Ascending aorta (tissue), 2 donors: ENCODE measurements at regions not wholly inside any gene's neighbourhood (a gene's known extent, or its start where the extent isn't known, plus 50 kb on each side); places are given as distances from the start of the nearest gene placed in this dataset.
A peak's percentile ranks its signal among the peaks of the same experiment; 100 is the strongest.

Source experiments
- DNase-seq, 2 donors: peaks; one replicate each; pipeline ENCODE4 v3.0.0-alpha.2; 2019; ENCODE audit warnings: low spot score in 2 of 2
- H3K27ac ChIP-seq, 2 donors: fragments of 200-600 bp; sonication (generic); one replicate each; pipeline ENCODE4 v1.5.1; 2016 to 2017; ENCODE audit warnings: mild to moderate bottlenecking in 1 of 2
- H3K27me3 ChIP-seq: fragments of 200-600 bp; sonication (generic); one replicate; pipeline ENCODE4 v1.5.1; 2017
- H3K36me3 ChIP-seq, 2 donors: fragments of 200-600 bp; sonication (generic); one replicate each; pipeline ENCODE4 v1.5.1; 2016
- H3K4me1 ChIP-seq, 2 donors: fragments of 200-600 bp; sonication (generic); one replicate each; pipeline ENCODE4 v1.5.1; 2016 to 2017; ENCODE audit warnings: mild to moderate bottlenecking in 1 of 2
- H3K4me3 ChIP-seq, 2 donors: fragments of 200-600 bp; sonication (generic); one replicate each; pipeline ENCODE4 v1.5.1; 2016 to 2017; ENCODE audit warnings: mild to moderate bottlenecking in 1 of 2
- H3K9me3 ChIP-seq, 2 donors: fragments of 200-600 bp; sonication (generic); one replicate each; pipeline ENCODE4 v1.5.1; 2016
- CTCF ChIP-seq, 3 experiments: fragments of 200-600 bp in 2 of 3; fragments of 450-650 bp in 1 of 3; sonication (generic) in 2 of 3; IDR thresholded peaks; one replicate each; pipeline ENCODE4 v1.5.1; 2016 to 2019; ENCODE audit warnings: antibody characterized with exemption in 3 of 3, mild to moderate bottlenecking in 1 of 3, moderate library complexity in 1 of 3
- intact Hi-C: fragments of 100-400 bp; cut with DNase I; formaldehyde crosslinking; loops from one replicate; pipeline ENCODE4 v1.15.1; 2023

- H3K9me3 ChIP-seq: no peaks in the 10 kb centered on the region
- H3K4me1 ChIP-seq: peaks cover 0 to 3% of the 10 kb centered on the region in 2 donors
- no peak overlapping the region for H3K27ac ChIP-seq
- no peak for TF ChIP-seq CTCF (IDR thresholded peaks at IDR 0.05)
- no peaks in the 10 kb centered on the region for H3K27me3 ChIP-seq
- H3K4me3 ChIP-seq: no peak overlapping the region
- H3K36me3 ChIP-seq: no peaks in the 10 kb centered on the region
- intact Hi-C loops: no loop called here
- no peak for DNase-seq
Observed at GRCh38 chr1:94676686-94677085, 135.1 kb upstream of the F3 start.

GRCh38 chr1:94675373-94675772, 133.8 kb upstream of the F3 start:
- no peaks in the 10 kb centered on the region for H3K36me3 ChIP-seq
- intact Hi-C loops: no loop called here
- no peak for TF ChIP-seq CTCF (IDR thresholded peaks at IDR 0.05)
- peaks cover 0 to 3% of the 10 kb centered on the region in 2 donors for H3K4me1 ChIP-seq
- no peaks in the 10 kb centered on the region for H3K9me3 ChIP-seq
- no peak overlapping the region for H3K4me3 ChIP-seq
- H3K27me3 ChIP-seq: no peaks in the 10 kb centered on the region
- H3K27ac ChIP-seq: no peak overlapping the region
- no peak for DNase-seq

- H3K27me3 ChIP-seq: no peaks in the 10 kb centered on the region
- intact Hi-C loops: no loop called here
- no peak for TF ChIP-seq CTCF (IDR thresholded peaks at IDR 0.05)
Observed at GRCh38 chr1:94674876-94675275, 133.3 kb upstream of the F3 start.

GRCh38 chr1:94672934-94673333, 131.4 kb upstream of the F3 start:
- DNase-seq: no peak
- Histone ChIP-seq H3K4me1 (peaks cover 0 to 3% of the 10 kb centered on the region in 2 donors), H3K4me3 (no peak overlapping the region), H3K36me3 (no peaks in the 10 kb centered on the region), H3K27ac (no peak overlapping the region), H3K27me3 (no peaks in the 10 kb centered on the region), H3K9me3 (no peaks in the 10 kb centered on the region)
- intact Hi-C loops: no loop called here
- TF ChIP-seq CTCF (IDR thresholded peaks at IDR 0.05): no peak

More at GRCh38 chr1:94674876-94675275, 133.3 kb upstream of the F3 start:
- Histone ChIP-seq H3K27ac (no peak overlapping the region), H3K4me3 (no peak overlapping the region), H3K36me3 (no peaks in the 10 kb centered on the region), H3K9me3 (no peaks in the 10 kb centered on the region), H3K4me1 (peaks cover 0 to 3% of the 10 kb centered on the region in 2 donors)
- no peak for DNase-seq

- intact Hi-C loops: no loop called here
- Histone ChIP-seq H3K36me3 (no peaks in the 10 kb centered on the region), H3K4me3 (no peak overlapping the region), H3K27me3 (no peaks in the 10 kb centered on the region), H3K9me3 (no peaks in the 10 kb centered on the region), H3K27ac (peak overlapping the region in 1 of 2 donors; percentile 23), H3K4me1 (peaks cover 0 to 3% of the 10 kb centered on the region in 2 donors)
- no peak for TF ChIP-seq CTCF (IDR thresholded peaks at IDR 0.05)
- no peak for DNase-seq
Observed at GRCh38 chr1:94672001-94672400, 130.4 kb upstream of the F3 start.

GRCh38 chr1:94670273-94670672, 128.7 kb upstream of the F3 start:
- no peaks in the 10 kb centered on the region for H3K27me3 ChIP-seq
- TF ChIP-seq CTCF (IDR thresholded peaks at IDR 0.05): no peak
- no peak for DNase-seq

More at GRCh38 chr1:94670273-94670672, 128.7 kb upstream of the F3 start:
- H3K36me3 ChIP-seq: no peaks in the 10 kb centered on the region
- no peaks in the 10 kb centered on the region for H3K9me3 ChIP-seq
- no peak overlapping the region for H3K4me3 ChIP-seq
- H3K27ac ChIP-seq: no peak overlapping the region
- H3K4me1 ChIP-seq: peaks cover 0 to 3% of the 10 kb centered on the region in 2 donors
- intact Hi-C loops: no loop called here
